ENCODE measurements at regions not wholly inside any gene's neighbourhood (a gene's known extent, or its start where the extent isn't known, plus 50 kb on each side); places are given as distances from the start of the nearest gene placed in this dataset.

DNA sequence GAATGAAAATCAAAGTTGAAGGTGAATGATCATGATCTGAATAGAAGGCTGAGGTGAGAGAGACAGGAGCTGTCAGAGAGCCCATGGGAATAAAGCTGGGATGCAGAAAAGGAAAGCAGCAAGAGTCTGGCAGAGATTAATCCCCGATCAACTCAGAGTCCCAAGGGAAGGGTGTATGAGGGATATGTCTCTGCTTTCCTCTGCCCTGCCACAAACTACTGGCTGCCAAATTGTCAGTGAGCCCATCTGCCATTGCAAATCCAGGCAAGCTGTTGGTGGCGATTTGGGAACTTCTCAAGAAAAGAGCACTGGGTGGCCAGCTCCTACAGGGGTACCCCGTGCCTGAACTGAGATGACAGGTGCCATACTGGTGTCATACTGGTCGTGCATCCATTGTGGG is 705.5 kb upstream of the MAN1A1 start:
- TF ChIP-seq CTCF (IDR thresholded peaks at IDR 0.05) (no peak), TCF7L2 (IDR thresholded peaks at IDR 0.05; ENCODE audit: low read depth, low read length) (no peak), SIN3A (IDR thresholded peaks at IDR 0.05; ENCODE audit: borderline replicate concordance, insufficient read depth, low read depth, low read length) (no peak), REST (IDR thresholded peaks at IDR 0.05; ENCODE audit: insufficient read depth in 1 of 2, low read depth in 2 of 2, low read length in 1 of 2) (no peak)
